NCI-H2081 (cell line): ENCODE measurements at regions not wholly inside any gene's neighbourhood (a gene's known extent, or its start where the extent isn't known, plus 50 kb on each side); places are given as distances from the start of the nearest gene placed in this dataset.
"Not testable (repeated sequence)": the region's sequence is repeated elsewhere in the genome, so short reads cannot be mapped to it uniquely, and the experiment has no call there.

Experiments used
- DNase-seq, 2 experiments: peaks; one replicate each; lab custom pipeline; 2025; lab: John Stamatoyannopoulos, UW

DNA sequence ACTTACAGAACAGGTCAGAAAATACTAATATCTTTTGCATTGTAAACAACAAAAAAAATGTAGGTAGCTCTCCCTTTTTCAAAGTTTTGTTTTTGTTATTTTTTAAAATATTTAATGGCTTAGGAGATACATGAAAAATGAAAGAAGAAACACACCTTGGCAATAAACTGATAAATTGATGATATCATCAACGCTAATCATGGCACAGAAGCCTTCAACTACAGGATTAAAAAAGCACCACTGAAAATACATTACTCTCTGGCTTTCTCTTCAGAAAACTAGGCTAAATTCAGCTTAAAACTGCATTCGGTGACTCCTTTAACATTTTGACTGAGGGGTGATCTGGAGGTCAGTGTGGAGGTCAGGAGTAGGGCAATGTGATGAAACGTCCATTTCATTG is 1018.8 kb upstream of the FANCL start:
- no peak for DNase-seq

DNA sequence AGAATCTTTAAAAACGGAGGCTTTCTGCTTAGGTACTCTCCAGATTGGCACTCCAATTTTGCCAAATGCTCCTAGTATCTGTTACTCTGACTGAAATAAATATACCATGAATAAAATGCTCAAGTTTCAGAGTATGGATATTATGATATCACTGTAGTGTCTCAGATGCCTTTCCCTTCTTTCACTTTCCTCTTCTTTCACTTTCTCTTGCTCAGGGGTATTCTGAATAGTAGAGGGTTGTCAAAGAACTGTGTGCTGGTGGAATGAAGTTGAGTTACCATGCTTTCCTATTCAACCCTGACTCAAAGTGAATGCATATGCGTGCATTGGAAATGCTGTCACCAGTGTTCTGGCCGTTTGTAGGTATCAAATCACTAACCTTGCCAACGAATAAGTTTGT is 1015.2 kb upstream of the FANCL start:
- DNase-seq = no peak

DNA sequence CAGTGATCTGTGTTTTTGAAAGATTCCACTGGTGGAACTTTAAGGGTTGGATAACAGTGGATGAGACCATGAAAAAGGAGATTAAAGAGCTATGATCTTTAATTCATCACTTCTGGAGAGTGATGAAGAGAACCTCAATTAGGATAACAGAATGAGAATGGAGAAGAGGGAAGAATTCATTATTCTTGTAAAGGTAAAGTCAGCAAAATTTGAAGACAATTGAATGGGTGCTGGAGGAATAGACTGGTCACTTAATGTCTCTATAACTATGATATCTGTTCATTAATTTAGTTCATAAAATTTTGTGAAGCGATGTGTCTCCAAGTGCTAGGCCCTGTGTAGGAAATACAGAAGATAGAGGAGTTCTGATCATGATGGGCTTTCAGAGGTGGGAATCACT is 1013.2 kb upstream of the FANCL start:
- DNase-seq = no peak

DNA sequence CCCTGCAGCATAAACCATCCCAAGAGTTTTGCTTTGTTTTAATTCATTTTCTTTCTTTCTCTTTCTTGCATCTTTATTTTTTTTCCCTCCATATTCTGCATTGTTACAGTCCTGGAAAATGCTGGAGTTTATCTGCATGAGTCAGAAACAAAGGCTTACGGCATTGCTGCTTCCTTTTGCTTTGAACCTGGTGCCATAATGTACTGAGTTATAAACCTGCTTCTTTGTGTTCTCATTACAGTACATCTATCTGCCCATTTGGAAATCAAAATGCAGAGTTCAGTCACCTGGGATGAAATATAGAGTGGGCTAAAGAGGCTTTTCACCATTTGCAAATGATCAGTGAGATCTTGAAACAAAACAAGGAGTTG is 1009.2 kb upstream of the FANCL start:
- no peak for DNase-seq

DNA sequence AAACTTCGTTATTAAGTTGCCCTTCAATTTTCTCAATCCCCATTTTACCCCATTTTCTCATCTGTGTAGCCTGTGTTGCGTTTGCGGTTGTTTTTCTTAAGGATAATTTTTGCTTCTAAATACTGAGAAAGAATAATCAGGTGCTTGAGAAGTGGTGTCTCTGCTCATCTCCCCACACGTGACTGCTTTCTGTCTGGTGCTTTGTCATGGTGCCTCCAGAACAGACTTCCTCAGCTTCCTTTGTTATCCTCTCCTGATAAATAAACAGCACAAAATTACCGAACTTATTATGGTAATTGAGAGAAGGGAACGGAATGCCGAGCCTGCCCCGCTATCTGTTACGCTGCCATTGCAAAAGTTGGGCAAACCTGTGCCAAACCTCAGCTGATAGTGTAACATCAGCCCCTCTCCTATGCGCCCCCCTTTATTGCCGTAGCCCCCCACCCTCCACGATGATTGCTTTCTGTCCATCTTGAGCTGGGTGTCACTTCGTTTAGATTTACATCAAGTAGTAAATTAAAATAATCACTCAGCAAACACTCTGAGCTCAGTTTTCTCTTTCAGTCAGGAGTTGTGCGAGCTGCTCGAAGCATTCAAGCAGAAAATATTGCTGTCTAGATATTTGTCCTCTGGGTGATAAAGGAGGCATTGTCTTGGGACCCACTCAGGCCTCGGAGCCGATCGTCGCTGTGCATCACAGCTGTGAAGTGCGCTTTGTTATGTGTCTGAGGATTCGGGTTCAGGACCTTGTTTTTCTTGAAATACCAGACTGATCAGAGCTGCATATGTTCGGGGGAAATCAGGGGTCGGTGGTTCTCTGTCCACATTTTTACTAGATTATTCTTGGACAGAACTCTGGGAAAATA is 1008.5 kb upstream of the FANCL start:
- DNase-seq = peak in 1 of 2 experiments; percentile 28

DNA sequence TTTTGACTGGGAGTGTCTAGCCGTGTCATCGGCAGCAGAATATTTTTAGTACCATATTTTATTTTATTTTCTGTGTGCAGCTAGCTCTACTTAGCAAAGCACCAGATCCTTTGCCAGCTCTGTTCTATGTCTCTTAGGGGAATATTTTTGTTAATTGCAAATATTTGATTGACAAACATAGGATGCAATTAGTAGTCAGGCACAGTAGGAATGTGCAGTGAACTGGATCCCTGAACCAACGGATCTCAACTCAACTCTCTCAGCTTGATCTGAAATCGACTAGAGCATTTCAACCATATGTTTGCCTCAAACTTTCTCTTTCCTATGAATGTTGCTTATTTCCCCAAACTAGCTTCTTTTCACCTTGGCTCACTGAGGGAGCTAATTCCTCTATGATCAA is 998.0 kb upstream of the FANCL start:
- no peak for DNase-seq

DNA sequence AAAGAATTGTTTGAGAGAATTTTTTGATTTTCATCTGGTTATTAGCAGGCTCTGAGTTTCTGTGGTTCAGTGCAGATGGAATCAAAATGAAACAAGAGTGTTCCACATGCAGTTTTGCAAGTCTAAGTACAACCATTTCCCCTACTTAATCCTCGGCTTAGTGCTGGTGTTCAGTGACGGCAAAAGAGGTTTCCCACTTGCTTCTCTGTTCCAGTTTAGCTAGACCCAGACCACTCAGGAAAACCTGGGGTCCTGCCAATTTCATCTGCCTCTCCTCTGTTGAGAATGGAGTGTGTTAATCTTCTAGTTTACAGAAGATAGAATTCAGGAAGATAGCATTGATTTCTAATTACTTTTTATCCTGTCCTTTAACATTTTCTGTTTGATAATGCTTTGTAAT is 996.2 kb upstream of the FANCL start:
- DNase-seq = no peak

DNA sequence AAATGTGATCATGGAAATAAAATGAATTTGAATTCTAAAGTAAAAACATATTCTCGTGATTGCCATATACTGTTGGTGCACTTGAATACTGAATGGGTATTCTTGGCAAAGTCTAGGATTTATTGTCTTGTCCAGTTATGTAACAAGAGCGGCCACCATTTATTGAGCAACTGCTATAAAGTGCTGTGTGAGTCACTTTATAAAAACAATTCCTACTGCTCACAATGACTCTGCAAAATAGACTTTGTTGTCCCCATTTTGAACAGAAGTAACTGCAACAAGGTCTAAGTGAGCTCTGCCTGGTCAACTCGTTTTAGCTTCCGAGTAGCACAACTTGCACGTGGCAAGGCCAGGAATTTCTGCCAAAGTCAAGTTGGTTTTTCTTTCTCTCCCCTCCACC is 995.6 kb upstream of the FANCL start:
- DNase-seq = no peak

DNA sequence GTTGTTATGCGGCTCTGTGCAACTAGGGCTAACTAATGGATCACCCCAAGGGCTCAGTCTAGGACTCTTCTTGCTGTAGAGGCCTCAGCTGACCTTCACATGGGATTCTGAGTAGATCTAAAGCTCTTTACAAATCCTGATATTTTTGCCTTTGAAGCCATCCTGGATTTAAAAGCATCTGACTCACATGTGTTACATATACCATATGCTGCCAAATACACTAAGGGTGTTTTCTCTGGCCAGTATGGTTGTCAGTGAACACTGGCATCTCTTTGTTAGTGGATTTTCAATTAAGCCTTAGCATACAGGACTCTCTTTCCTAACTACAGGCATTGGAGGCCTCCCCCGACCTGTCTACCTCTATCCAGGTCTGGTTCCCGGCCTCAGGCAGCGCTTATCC is 992.8 kb upstream of the FANCL start:
- no peak for DNase-seq

DNA sequence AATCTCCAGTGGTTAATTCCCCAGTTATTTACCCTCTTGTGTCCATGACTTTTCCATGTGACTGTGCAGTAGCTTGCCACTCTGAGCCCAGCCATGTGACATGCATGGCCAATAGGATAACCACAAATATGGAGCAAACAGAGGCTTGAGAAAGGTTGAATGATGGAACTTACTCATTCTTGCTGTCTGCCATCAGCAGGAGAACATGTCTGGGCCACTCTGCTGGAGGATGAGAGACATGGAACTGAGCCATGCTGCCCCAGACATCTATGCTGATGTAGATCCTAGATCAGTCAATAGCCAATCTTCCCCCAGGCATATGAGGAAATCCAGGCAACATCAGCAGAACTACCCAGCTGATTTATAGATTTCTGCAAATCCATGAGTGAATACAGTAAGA is 992.3 kb upstream of the FANCL start:
- DNase-seq = no peak

DNA sequence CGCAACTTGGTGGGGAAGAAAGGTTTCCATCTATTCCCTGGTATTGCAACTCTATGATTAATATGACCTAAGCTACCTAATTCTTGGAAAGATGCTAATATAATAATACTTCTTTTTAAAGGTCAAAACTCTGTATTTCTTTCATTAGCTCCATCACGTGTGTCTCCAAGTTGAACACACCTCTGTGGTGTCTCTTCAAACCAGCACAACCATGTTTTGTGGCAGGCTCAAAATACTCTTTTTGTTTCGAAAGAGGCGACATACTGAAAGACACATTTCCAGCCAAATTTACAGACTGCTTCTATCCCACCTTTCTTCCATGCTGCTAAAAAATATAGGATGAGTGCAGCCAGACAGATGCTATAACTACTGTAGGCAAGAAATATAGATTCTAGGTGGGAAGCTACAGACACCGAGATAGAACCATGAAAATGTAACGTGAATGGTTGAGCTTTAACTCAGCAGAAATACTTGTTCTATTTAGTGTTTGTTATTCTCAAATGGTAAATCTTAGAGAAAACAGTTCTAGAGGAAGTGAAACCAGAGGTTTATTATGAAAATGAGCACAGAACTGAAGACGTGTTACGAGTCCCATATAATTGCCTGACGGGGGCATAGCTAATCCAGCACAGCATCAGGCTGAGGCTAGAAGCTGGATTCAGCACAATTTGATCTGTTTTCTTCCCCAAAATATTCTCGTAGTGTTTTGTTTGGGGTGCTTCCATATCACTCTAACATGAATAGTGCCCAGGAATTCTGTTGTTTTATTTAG is 991.5 kb upstream of the FANCL start:
- DNase-seq = no peak

DNA sequence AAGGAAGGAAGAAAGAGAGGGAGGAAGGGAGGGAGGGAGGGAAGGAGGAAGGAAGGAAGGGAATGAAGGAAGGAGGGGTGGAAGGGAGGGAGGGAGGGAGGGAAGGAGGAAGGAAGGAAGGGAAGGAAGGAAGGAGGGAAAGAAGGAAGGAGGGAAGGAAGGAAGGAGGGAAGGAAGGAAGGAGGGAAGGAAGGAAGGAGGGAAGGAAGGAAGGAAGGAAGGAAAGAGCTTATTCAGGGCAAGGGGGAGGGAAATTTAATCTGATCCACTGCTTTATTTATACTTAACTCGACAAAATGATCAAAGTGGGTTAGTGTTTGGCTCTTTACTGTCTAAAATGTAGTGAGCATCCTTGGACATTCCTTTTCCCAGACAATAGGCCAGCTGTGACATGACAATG is 985.2 kb upstream of the FANCL start:
- DNase-seq = not testable (repeated sequence)

DNA sequence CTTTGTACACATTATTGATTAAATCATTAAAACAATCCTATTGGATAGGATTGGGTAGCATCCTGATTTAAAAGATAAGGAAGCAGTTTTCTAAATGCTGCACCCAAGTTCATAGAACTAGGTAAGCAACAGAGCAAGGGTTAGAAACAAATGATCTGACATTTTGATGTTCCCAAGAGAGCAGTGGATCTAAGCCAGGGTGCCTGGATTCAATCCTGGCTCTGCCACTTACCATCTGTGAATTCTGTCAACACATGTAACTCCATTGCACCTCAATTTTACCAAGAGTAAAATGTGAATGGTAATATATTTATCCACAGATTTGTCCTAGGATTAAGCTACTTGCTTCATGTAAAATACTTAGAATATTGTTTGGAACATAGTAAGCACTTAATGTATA is 982.6 kb upstream of the FANCL start:
- DNase-seq = no peak

DNA sequence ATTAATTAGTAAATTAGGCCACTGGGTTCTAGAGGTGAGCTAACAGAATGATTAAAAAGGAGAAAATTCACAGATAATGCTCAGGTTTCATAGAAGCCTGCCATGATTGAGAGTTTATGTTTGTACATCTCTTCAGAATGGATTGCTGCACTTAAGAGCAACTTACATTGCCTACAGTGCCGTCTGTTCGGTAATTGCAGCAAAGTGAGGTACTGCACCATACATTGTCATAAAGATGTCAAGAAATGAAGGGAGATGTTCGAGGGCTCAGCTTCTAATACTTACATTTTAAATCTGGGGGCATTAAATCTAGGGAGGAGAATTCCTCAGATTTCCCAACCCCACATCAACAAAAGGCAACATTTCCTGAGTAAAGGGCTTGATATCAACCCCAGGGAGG is 976.2 kb upstream of the FANCL start:
- no peak for DNase-seq

DNA sequence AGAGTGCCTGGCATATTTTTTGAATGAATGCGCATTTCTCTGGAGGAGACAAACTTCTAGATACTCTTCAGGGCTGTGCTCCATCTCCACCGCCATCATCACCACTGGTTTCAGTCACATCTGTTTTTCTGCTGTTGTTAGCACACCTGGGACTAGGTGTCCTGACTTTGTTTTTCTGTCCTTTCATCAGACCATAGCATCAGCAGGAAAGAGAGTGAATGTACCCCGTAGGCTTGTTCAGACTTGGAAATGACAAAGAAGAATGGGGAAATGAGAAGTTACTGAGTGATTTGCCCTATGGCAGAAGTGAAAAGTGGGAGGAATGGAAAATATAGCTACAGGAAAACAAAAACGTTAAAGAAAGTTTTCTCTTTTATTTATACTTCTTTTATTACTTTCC is 965.2 kb upstream of the FANCL start:
- no peak for DNase-seq

DNA sequence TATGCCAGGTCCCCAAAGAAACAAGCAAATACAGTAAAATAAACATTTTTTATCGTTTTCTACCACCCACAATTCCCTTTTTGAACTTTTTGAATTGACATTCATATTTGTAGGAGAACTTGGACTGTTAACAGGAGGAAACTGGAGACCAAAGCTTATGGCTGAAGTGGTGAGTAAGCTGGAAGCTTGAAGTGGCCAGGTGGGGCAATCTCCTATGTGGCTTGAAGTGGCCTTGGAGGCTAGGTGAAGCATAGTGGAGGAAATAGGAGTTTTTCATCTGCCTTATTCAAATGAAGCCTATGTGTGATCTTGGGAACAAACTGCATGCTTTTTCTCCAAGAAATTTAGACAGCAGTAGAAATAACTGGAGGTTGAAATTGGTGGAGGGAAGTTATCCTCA is 962.9 kb upstream of the FANCL start:
- no peak for DNase-seq

DNA sequence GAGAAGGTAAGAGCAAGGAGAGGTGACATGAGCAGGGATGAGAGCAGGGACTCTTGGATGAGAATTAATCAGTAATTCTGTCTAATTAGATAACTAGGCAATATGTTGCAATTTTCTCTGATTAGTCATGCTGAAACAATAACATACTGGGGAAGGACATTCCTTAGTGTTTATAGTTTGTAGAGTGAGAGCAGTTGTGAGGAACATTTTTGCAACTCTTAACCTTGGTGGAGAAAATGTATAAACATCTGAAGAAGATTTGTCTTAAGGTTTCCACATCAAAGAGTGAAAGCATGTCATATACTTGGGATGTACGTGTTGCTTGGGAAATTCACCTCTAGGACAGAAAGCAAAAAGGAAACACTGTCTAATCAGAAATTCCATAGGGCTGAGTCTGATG is 955.4 kb upstream of the FANCL start:
- no peak for DNase-seq

DNA sequence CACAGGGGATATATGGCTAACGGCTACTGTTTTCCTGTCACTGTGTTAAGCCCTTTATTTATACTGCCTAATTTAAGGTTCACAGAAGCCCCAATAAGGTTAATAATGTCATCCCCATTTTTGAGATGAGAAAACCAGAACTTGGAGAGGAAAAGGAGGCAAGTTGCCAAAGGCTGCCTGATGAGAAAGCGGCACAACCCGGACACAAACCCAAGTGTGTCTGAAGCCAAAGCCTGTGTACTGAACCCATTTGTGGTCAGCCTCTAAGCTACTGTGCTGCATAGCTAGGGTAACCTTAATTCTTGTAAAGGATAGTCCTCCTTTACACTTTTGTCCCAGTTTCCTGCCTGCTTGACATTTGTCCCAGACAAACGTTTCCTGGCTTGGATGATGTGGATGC is 954.7 kb upstream of the FANCL start:
- DNase-seq = no peak

DNA sequence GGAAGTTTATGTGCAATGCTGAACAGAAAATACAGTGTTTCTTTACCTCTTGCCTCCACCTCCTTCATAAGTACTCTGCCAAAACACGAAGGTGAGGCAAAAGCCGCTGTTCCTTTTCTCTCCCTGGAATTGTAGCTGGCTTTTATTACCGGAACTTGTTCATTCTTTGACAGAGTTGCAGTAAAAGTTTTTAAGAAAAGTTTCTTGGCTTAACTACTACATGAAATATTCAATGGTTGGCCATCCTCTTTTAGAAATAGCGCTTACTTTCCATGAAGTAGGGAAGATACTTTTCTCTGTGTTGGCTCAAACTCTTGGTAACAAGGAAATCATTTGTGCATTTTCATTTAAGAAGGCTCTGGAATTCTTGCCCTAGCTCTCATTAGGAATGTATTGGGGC is 950.7 kb upstream of the FANCL start:
- DNase-seq = no peak

DNA sequence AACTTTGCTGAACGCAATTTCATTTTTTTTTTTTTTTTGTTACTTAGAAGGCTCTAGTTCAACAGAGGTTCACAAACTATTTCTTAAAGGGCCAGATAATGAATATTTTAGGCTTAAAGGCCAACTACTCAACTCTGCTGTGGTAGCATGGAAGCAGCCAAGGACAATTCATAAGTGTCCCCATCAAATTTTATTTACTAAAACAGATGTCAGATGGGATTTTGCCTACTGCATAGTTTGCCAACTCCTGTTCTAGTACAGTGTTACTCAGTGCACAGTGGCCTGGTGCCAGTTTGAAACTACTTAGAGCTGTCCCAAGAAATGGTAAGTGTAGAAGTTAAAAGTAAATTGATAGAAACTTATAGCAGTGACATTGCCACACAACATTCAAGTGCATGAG is 949.4 kb upstream of the FANCL start:
- DNase-seq = no peak

DNA sequence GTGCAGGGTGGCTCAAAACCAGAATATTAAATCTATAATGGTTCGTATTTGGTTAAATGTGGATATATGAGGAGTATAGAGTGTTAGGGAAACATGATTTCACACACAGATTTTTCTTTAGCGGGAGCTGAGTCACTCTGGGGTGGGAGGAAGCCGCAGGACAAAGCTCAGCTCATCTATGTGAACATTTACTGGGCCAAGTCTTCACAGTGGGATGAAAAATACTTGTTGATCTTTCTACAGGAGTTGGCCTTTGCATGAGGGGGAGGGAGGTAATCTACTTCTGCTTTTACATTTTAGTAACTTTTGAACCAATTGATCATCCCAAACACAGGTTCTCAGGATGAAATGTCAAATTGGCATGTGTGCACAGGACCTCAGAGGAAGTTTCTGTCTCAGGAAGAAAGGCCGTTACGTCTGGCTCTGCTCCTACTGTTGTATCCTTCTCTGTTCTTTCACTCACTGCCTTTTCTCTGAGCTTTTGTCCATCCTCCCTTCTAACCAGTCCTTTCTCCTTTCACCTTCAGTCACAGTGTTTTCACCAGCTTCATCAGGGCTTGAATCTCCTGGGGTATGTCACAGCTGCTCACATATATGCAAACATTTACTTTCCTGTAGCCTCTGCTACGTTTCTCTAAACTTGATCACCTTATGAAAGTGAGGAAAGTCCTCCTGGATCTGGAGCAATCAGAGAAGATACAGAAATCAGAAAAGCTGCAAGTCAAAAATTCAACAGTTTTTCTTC is 943.3 kb upstream of the FANCL start:
- DNase-seq = no peak

DNA sequence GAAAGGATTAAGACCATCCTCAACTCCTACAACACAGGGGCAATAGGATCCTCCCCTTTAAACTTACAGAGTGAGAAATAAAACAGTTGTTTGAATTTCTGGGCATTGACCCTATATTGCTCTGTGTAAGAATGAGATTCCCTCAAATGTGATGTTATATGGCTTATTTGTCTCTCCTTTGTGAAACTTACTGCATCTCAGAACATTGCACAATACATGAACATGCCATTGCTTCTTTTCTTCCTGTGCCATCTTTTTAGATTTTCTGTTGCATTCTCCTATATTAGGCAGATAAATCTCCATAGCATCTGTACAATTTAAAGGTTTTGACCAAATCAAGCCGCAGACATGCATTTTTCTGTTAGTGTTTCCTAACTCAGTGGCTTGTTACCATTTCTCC is 941.9 kb upstream of the FANCL start:
- DNase-seq = no peak

DNA sequence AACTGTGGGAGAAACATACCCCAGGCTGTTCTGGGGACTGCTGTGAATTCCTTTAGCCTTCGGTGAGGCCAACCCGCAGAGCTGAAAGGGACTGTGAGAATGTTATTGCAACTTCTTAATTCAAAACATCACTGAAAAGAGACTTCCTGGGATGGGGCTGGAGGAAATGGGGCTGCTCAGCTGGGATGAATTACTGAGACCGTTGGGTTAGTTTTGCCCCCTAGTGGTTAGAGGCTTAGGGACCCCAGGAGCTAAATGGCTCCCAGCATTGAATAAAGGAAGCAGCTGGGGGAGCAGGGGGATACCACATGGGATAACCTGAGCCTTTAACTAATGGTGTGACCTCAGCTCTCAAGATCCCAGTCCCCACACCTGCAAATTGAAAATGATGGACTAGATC is 941.1 kb upstream of the FANCL start:
- peak; percentile 56 to 62 for DNase-seq
